ENCODE measurements at regions not wholly inside any gene's neighbourhood (a gene's known extent, or its start where the extent isn't known, plus 50 kb on each side); places are given as distances from the start of the nearest gene placed in this dataset.

DNA sequence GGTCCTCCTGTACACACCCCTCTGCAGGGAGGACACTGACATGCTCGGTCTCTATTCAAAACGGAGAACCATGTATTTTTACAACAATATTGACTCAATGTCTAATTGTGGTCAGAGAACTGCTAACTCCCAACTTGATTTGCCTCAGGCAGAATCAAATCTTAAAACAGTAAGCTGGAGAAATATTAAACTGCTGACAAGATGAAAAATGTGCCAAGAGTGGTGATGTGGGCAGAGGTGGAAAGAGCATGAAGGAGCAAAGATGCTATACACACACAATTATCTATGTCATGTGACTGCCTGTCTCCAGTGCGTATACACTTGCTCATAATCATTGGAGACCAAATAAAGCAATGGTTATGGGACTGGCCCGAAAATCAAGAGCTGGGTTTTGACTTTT, 556.1 kb upstream of the ZNF608 start:
- no peak for DNase-seq

- DNase-seq = no peak
Observed at GRCh38 chr5:125306741-125307140, 560.3 kb upstream of the ZNF608 start.

DNA sequence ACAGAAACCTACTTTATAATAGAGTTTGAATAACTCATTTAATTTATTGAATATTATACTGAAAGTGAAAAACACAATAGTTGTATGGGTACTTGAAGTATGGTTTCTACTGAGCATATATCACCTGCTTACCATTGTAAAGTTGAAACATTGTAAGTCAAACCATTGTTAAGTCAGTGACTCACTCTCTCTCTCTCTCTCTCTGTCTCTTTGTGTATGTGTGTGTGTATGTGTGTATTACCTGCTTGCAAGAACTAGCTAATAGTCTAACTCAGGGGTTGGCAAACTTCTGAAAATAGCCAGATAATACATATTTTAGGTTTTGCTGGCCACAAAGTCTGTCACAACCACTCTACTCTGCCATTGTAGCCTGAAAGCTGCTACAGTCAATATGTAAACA, 564.3 kb upstream of the ZNF608 start:
- no peak for DNase-seq

DNA sequence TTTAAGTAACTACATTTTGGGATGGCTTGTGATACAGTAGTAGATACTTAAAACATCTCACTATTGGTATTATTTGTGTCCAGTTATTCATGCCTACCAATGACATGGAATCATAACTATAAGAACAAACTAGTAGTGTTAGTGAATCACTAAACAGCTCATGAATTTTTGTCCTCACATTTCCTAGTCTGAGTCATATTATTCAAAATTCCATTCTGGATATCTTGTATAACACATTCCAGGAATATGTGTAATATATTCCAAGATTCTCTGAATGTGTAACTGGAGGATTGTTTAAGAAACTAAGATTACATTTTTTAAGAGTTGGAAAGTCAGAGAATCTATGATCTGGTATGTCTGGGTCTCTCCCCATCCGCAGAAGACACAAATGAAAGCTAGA, 565.3 kb upstream of the ZNF608 start:
- DNase-seq = no peak

DNA sequence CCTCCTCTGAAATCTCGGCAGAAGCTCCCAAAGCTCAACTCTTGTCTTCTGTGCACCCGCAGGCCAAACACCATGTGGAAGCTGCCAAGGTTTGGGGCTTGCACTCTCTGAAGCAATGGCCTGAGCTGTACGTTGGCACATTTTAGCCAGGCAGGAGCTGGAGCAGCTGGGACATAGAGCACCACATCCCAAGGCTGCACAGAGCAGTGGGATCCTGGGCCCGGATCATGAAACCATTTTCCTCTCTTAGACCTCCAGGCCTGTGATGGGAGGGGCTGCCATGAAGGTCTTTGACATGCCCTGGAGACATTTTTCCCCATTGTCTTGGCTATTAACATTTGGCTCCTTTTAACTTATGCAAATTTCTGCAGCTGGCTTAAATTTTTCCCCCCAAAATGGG, 567.1 kb upstream of the ZNF608 start:
- no peak for DNase-seq

DNA sequence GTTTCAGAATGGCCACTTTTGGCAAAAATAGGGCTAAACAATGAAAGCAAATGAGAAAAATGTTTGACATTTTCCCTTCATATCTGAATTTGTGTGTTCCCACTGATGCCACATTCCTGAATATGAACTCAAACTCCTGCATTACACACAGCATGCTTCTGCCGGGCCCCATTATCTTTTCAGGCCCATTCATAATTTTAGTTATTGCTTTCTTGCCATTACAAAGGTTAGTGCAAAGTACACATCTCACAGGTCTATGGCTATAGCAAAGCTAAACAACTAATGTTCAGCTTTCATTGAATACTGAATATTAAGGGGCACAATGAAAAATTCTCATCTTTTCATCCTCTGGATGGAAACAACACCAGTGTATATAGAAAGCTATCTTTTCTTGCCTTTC, 568.9 kb upstream of the ZNF608 start:
- no peak for DNase-seq

- no peak for DNase-seq
Observed at GRCh38 chr5:125316391-125316790, 570.0 kb upstream of the ZNF608 start.

- DNase-seq = no peak
Observed at GRCh38 chr5:125316915-125317535, 570.6 kb upstream of the ZNF608 start.

GRCh38 chr5:125317536-125317995, 571.1 kb upstream of the ZNF608 start:
- no peak for DNase-seq

- no peak for DNase-seq
Observed at GRCh38 chr5:125321654-125322053, 575.2 kb upstream of the ZNF608 start.

DNA sequence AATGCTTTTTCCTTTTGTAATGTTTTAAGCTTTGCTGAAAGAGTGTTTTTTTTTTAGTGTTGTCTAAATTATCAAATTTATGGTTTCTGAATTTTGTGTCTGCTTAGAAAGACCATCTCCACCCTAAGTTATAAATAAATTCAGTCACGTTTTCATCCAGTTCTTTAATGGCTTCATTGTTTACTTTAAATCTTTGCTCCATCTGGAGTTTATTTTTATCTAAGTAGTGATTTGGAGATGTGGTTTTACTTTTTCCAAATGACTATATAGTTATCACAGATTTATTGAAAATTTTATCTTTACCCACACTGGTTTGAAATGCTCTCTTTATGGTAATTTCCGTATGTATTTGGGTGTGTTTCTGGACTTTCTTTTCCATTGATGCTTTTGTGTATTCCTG, 577.2 kb upstream of the ZNF608 start:
- no peak for DNase-seq

- DNase-seq = no peak
Observed at GRCh38 chr5:125325488-125326149, 579.2 kb upstream of the ZNF608 start.

DNA sequence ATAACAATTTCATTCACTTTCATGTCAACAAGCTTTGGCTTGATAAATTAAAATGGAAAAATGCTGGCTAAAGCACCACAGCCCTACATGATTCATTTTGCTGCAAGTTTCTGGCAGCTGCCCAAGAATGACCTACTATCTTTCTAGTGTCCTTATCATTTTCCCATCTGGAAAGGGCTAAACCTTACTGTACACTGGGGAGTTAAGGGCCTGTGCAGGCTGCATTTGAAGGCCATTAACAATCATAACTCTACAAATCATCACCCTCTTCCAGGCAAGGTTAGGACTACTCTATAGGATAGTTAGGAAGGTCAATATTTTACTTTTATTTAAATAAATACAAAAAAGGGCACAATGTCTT, 579.7 kb upstream of the ZNF608 start:
- DNase-seq = no peak

DNA sequence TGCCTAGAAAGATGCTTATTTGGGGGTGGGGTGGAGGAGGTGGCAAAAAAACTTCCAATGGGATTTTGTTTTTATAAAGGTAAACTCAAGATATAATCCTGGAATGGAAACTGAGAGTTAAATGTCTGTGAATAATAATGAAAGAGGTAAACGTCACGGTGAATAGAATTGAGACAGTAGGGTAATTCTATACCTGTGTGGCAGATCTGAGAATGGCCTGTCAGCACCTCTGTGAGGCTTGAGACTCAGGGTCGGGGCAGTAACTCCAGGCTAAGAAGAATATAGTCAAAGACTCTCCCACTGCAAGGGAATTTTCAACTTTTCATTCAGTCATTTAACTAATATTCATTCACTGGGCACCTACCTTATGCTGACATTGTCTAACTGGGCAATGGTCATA, 581.2 kb upstream of the ZNF608 start:
- no peak for DNase-seq

- DNase-seq = no peak
Observed at GRCh38 chr5:125331987-125332598, 585.7 kb upstream of the ZNF608 start.

- no peak for DNase-seq
Observed at GRCh38 chr5:125333416-125333815, 587.0 kb upstream of the ZNF608 start.

- no peak for DNase-seq
Observed at GRCh38 chr5:125336401-125336800, 590.0 kb upstream of the ZNF608 start.

DNA sequence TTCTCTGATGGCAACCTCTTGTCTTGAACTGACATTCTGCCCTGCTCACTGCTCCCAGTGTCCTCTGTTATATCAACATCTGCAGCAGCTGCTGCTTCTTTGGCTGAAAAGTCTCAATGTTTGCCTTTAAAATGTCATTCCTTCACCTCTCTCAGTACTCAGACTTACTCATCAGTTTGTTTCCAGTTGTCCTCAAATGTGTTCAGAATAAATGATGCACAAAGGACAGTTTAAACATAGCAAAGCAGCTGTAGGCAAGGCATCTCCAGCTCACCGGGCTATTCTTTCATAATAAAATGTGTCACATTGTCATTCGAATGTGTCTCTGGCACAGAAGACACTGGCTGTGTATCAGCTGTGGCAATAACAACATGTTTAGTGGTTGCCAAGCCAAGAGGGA, 590.9 kb upstream of the ZNF608 start:
- DNase-seq = no peak

DNA sequence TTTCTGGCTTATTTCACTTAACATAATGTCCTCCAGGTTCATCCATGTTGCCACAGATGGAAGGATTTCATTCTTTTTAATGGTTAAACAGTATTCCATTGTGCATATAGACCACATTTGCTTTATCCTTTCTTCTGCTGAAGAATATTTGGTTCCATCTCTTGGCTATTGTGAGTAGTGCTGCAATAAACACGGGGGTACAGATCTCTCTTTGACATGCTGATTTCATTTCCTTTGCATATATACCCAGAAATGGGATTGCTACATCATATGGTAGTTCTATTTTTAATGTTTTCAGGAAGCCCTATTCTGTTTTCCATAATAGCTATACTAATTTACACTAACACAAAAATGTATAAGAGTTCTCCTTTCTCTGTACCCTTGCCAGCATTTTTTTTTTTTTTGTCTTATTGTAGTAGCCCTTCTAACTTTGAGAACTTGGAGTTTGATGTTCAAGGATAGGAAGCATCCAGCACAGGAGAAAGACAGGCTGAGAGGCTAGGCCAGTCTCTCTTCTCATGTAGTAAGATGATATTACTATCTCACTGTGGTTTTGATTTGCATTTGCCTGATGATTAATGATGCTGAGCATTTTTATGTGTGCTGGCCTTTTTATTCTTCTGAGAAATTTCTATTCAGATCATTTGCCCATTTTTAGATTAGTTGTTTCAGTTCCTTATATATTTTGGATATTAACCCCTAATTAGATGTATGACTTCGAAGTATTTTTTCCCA, 592.2 kb upstream of the ZNF608 start:
- DNase-seq = no peak

DNA sequence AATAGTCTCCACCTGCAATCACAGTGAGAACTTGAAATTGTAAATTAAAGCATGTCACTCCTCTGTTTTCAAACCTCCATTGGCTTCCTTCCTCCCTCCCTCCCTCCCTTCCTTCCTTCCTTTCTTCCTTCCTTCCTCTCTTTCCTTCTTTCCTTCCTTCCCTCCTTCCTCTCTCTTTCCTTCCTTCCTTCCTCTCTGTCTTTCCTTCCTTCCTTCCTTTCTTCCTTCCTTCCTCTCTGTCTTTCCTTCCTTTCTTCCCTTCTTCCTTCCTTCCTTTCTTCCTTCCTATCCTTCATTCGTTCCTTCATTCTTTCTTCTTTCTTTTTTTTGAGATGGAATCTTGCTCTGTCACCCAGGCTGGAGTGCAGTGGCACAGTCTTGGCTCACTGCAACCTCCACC, 595.0 kb upstream of the ZNF608 start:
- DNase-seq = no peak

DNA sequence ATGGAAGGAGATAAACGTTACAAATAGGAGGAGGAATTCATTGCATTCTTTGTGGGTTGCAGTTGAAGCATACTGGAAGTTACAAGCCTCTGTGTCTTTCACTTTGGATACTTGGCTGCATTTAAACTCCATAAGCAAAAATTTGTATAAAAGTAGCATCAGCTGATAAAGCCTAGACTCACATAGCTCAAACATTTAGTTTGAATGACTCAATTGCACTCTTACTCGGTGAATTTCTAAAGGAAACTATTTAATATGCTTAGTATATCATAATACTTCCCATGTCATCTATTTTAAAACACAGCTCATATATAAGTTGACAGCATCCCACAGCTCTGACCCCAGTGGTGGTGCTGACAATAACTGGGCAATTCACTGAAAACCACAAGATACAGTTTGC, 596.6 kb upstream of the ZNF608 start:
- no peak for DNase-seq

- DNase-seq = no peak
Observed at GRCh38 chr5:125346316-125346715, 599.9 kb upstream of the ZNF608 start.

DNA sequence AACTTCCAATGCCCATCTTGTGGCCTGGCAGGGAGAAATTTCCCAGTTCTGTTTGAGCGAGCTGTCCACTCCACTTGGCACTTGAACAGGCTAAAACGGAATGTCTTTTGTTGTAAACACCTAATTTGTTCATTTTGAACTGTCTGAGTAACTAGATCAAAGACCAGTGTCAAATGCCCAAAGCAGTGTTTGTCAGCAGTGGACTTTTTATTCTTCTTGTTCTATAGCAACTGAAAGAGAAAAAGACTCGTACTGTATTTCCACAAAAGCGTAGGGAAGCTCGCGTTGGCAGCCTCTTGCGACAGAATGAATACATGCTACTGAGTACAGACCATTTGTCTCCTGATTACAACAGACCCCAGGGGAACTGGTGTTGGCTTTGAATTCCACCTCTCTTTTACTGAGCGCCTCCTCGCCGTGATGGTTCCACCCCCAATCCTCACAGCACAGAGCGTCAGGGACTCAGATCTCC, 601.8 kb upstream of the ZNF608 start:
- DNase-seq = no peak

Measured in activated CD4-positive, CD25-positive, alpha-beta regulatory T cell (primary cell).